Lung (tissue), 11 donors: ENCODE measurements at regions not wholly inside any gene's neighbourhood (a gene's known extent, or its start where the extent isn't known, plus 50 kb on each side); places are given as distances from the start of the nearest gene placed in this dataset.

ENCODE experiments used
- ATAC-seq: fragments of 200-7000 bp; cut with Tn5 transposase; one replicate; pipeline ENCODE4 v1.9.1; 2020; ENCODE audit warnings: moderate number of reproducible peaks; ENCODE audit not compliant: insufficient read depth, low FRiP score
- DNase-seq, 3 donors: peaks; one replicate each; pipeline ENCODE4 v3.0.0-alpha.2; 2013 to 2017
- H3K27ac ChIP-seq, 2 donors: one replicate each; pipeline ENCODE4 v1.5.1; 2013; ENCODE audit warnings: mild to moderate bottlenecking in 2 of 2, moderate library complexity in 2 of 2, control low read depth in 1 of 2, inconsistent platforms in 1 of 2, low read depth in 1 of 2, low read length in 1 of 2
- H3K27me3 ChIP-seq, 3 donors: one replicate each; pipeline ENCODE4 v1.5.1; 2013; ENCODE audit warnings: low read length in 2 of 3; ENCODE audit not compliant: control insufficient read depth in 3 of 3, insufficient read depth in 3 of 3
- H3K36me3 ChIP-seq, 4 donors: one replicate each; pipeline ENCODE4 v1.5.1; 2013; ENCODE audit warnings: low read length in 4 of 4, mild to moderate bottlenecking in 1 of 4, moderate library complexity in 1 of 4; ENCODE audit not compliant: control insufficient read depth in 4 of 4, insufficient read depth in 4 of 4
- H3K4me1 ChIP-seq, 5 donors: one replicate each; pipeline ENCODE4 v1.5.1; 2013; ENCODE audit warnings: low read length in 5 of 5, mild to moderate bottlenecking in 2 of 5, moderate library complexity in 1 of 5; ENCODE audit not compliant: control insufficient read depth in 5 of 5, insufficient read depth in 5 of 5
- H3K4me3 ChIP-seq: one replicate; pipeline ENCODE4 v1.5.1; 2013; ENCODE audit warnings: mild to moderate bottlenecking, control low read depth, moderate library complexity
- H3K9ac ChIP-seq, 2 donors: one replicate each; pipeline ENCODE4 v1.5.1; 2013; ENCODE audit warnings: low read length in 2 of 2, control low read depth in 1 of 2; ENCODE audit not compliant: insufficient read depth in 1 of 2
- H3K9me3 ChIP-seq, 4 donors: one replicate each; pipeline ENCODE4 v1.5.1; 2013; ENCODE audit warnings: low read length in 3 of 4, mild to moderate bottlenecking in 1 of 4, moderate library complexity in 1 of 4; ENCODE audit not compliant: control insufficient read depth in 4 of 4, insufficient read depth in 3 of 4
- WGBS, 2 donors: extraction: QIAGEN DNeasy Blood & Tissue Kit; methylation state at CpG; one replicate each; pipeline ENCODE4 v1.1.7; 2013; 5-methylcytosine and 5-hydroxymethylcytosine counted together
- TF ChIP-seq, protein P1 (sequence below): IDR thresholded peaks from 2 replicates; pipeline ENCODE4 v1.5.1; 2012; ENCODE audit warnings: mild to moderate bottlenecking; ENCODE audit errors: control extremely low read depth, extremely low read depth
- donor health status: control.
- donor health status: control.
- donor health status: Bipolar disorder and iron deficiency.
- donor health status: healthy.
- donor health status: DM: yes; HTN: yes; CAD: no.

DNA sequence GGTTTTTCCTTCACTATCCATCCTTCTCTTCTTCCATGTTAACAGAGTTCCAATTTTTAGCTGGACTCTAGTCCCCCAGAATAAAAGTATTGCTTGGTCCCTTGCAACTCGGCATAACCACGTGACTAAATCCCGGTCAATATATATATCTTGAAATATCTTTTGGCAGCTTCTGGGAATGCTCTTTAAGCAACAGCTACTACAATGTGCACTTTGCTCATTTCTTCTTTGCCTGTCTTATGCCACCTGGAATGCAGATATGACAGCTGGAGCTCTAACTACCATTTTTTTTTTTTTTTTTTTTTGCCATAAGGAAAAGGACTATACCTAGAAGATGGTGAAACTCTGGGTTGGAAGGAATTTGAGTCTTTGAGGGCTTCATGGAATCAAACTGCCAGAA lies 82.6 kb downstream of the GCNT4 start:
- no peaks in the 10 kb centered on the region for H3K36me3 ChIP-seq
- 89 to 95% methylated on average over 3 of the region's 3 CpGs for WGBS, 2 donors
- ATAC-seq = no peak
- H3K27ac ChIP-seq = no peak overlapping the region
- H3K4me3 ChIP-seq = no peak overlapping the region
- no peak for DNase-seq
- H3K4me1 ChIP-seq = no peaks in the 10 kb centered on the region
- TF ChIP-seq, protein P1, sequence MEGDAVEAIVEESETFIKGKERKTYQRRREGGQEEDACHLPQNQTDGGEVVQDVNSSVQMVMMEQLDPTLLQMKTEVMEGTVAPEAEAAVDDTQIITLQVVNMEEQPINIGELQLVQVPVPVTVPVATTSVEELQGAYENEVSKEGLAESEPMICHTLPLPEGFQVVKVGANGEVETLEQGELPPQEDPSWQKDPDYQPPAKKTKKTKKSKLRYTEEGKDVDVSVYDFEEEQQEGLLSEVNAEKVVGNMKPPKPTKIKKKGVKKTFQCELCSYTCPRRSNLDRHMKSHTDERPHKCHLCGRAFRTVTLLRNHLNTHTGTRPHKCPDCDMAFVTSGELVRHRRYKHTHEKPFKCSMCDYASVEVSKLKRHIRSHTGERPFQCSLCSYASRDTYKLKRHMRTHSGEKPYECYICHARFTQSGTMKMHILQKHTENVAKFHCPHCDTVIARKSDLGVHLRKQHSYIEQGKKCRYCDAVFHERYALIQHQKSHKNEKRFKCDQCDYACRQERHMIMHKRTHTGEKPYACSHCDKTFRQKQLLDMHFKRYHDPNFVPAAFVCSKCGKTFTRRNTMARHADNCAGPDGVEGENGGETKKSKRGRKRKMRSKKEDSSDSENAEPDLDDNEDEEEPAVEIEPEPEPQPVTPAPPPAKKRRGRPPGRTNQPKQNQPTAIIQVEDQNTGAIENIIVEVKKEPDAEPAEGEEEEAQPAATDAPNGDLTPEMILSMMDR = no peak
- no peaks in the 10 kb centered on the region for H3K27me3 ChIP-seq
- no peak overlapping the region for H3K9ac ChIP-seq
- H3K9me3 ChIP-seq = peaks cover 0 to 2% (median 0%) of the 10 kb centered on the region in 4 donors

DNA sequence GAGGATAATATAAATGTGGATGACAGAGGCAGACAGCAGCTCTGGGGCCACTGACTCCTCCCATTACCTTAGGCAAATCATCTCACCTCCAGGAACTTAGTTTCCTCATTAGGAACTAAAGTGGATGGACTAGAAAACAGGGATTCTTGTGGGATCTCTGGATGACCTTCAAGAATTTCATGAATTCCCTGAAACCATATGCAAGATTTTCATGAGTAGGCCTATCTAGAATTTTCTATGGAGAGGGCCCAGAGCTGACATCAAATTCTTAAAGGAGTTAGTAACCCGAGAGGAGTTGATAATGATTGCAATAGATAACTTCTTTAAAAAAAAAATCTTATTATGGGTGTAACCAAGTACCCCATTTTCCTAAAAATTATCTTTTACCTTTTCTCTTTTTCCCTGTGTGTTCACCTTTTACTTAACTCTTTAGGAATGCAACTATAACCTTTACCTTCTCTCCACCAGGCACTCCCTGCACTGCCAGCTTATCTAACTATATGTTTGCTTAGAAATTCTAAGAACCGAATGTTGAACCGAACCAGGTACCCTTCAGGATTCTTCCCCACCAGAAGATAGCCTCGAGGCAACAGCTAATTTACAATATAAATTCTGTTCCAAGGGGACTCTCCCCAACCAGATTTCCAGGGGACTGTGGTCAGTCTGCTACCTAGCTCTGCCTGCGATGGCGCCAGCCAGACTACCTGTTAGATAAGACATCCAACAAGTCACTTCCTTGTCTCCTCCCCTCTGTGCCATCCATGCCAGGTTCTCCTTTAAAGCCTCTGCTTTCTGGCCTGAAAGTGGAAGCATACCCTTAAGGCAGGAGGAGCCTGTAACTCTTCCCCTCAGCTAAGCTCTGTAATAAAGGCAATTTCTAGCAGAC lies 86.0 kb downstream of the GCNT4 start:
- TF ChIP-seq, protein P1 = no peak
- DNase-seq (no peak), ATAC-seq (no peak)
- no peaks in the 10 kb centered on the region for H3K9me3 ChIP-seq
- no peaks in the 10 kb centered on the region for H3K36me3 ChIP-seq
- WGBS, 2 donors = 80 to 86% methylated on average over 6 of the region's 6 CpGs
- H3K9ac ChIP-seq = no peak overlapping the region
- H3K27me3 ChIP-seq = no peaks in the 10 kb centered on the region
- no peak overlapping the region for H3K27ac ChIP-seq
- H3K4me3 ChIP-seq = no peak overlapping the region
- no peaks in the 10 kb centered on the region for H3K4me1 ChIP-seq

DNA sequence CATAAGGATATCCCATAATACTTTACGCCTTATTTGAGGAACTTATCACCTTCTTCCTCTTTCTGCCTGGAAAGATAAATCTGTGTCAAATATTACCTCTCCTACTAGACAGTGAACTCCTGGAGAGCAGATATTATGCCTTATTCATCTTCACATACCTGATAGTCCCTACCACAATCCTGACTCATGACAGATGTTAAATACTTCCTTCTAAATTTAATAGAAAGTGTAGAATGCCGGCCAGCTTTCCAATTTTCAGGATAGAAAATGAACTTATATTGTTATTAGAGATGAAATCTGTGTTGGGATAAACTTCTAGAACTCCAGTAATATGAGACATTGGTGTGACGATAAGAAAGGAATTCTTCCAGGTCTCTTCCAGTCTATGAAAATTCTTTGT lies 89.0 kb downstream of the GCNT4 start:
- ATAC-seq = no peak
- WGBS, 2 donors = 53 to 55% methylated on average over 3 of the region's 3 CpGs
- H3K9me3 ChIP-seq = no peaks in the 10 kb centered on the region

More for the DNA sequence above, 89.0 kb downstream of the GCNT4 start:
- Histone ChIP-seq H3K36me3 (no peaks in the 10 kb centered on the region), H3K27me3 (no peaks in the 10 kb centered on the region), H3K27ac (no peak overlapping the region), H3K9ac (no peak overlapping the region), H3K4me3 (no peak overlapping the region), H3K4me1 (no peaks in the 10 kb centered on the region)
- TF ChIP-seq, protein P1 = no peak
- DNase-seq = no peak
